Mesenchymal stem cell (in vitro differentiated cells and primary cell): ENCODE measurements at regions not wholly inside any gene's neighbourhood (a gene's known extent, or its start where the extent isn't known, plus 50 kb on each side); places are given as distances from the start of the nearest gene placed in this dataset.

Source experiments
- DNase-seq: peaks from one replicate; pipeline ENCODE4 v3.0.0-alpha.2; 2013
- H2AFZ ChIP-seq: one replicate; pipeline ENCODE4 v1.6.1; 2013; ENCODE audit warnings: low read depth, mild to moderate bottlenecking, control low read depth, inconsistent platforms, low read length, moderate library complexity
- H2AK5ac ChIP-seq: 2 replicates; pipeline ENCODE4 v1.6.1; 2013; ENCODE audit warnings: low read length, moderate library complexity, mild to moderate bottlenecking, inconsistent platforms; ENCODE audit not compliant: severe bottlenecking
- H2BK120ac ChIP-seq: one replicate; pipeline ENCODE4 v1.6.1; 2013; ENCODE audit warnings: low read depth, mild to moderate bottlenecking, inconsistent platforms, low read length, moderate library complexity
- H2BK12ac ChIP-seq, 2 experiments: one replicate each; pipeline ENCODE4 v1.6.1; 2013; ENCODE audit warnings: inconsistent platforms in 2 of 2, low read length in 2 of 2, mild to moderate bottlenecking in 2 of 2, moderate library complexity in 2 of 2, control low read depth in 1 of 2
- H2BK15ac ChIP-seq: one replicate; pipeline ENCODE4 v1.6.1; 2013; ENCODE audit warnings: mild to moderate bottlenecking, low read depth, inconsistent platforms; ENCODE audit not compliant: poor library complexity, severe bottlenecking
- H2BK5ac ChIP-seq: 2 replicates; pipeline ENCODE4 v1.6.1; 2013; ENCODE audit warnings: low read depth, mild to moderate bottlenecking, low read length, control low read depth, inconsistent platforms; ENCODE audit not compliant: poor library complexity, severe bottlenecking
- H3K14ac ChIP-seq, 2 experiments: one replicate each; pipeline ENCODE4 v1.6.1; 2013; ENCODE audit warnings: inconsistent platforms in 2 of 2, low read length in 2 of 2, control low read depth in 1 of 2, mild to moderate bottlenecking in 1 of 2, moderate library complexity in 1 of 2
- H3K18ac ChIP-seq, 2 experiments: one replicate each; pipeline ENCODE4 v1.6.1; 2013; ENCODE audit warnings: inconsistent platforms in 2 of 2, low read length in 2 of 2, control low read depth in 1 of 2, low read depth in 1 of 2, mild to moderate bottlenecking in 1 of 2
- H3K23ac ChIP-seq, 2 experiments: one replicate each; pipeline ENCODE4 v1.6.1; 2013; ENCODE audit warnings: inconsistent platforms in 2 of 2, low read length in 2 of 2, mild to moderate bottlenecking in 2 of 2, moderate library complexity in 2 of 2, control low read depth in 1 of 2
- H3K27ac ChIP-seq: 2 replicates; pipeline ENCODE4 v1.5.1; 2013; ENCODE audit warnings: mild to moderate bottlenecking, moderate library complexity, low read length, control low read depth, inconsistent platforms; ENCODE audit not compliant: poor library complexity, severe bottlenecking
- H3K27me3 ChIP-seq, 2 experiments: 2 replicates each; pipeline versions ENCODE4 v1.6.1 to v1.7.0; 2013; ENCODE audit warnings: low read length in 2 of 2, mild to moderate bottlenecking in 2 of 2, moderate library complexity in 2 of 2, control low read depth in 1 of 2, inconsistent platforms in 1 of 2; ENCODE audit not compliant: control insufficient read depth in 1 of 2, insufficient read depth in 1 of 2
- H3K36me3 ChIP-seq, 2 experiments: 2 replicates each; pipeline versions ENCODE4 v1.6.1 to v1.7.0; 2013; ENCODE audit warnings: low read length in 2 of 2, control low read depth in 1 of 2, inconsistent platforms in 1 of 2, low read depth in 1 of 2, mild to moderate bottlenecking in 1 of 2; ENCODE audit not compliant: insufficient read depth in 2 of 2, control insufficient read depth in 1 of 2
- H3K4ac ChIP-seq, 2 experiments: one replicate each; pipeline ENCODE4 v1.6.1; 2013; ENCODE audit warnings: inconsistent platforms in 2 of 2, low read length in 2 of 2, mild to moderate bottlenecking in 2 of 2, moderate library complexity in 2 of 2, control low read depth in 1 of 2, low read depth in 1 of 2
- H3K4me1 ChIP-seq: 2 replicates; pipeline ENCODE4 v1.6.1; 2013; ENCODE audit warnings: low read depth, low read length, control low read depth; ENCODE audit not compliant: control insufficient read depth, insufficient read depth
- H3K4me2 ChIP-seq: 2 replicates; pipeline ENCODE4 v1.6.1; 2013; ENCODE audit warnings: low read length, mild to moderate bottlenecking, inconsistent platforms; ENCODE audit not compliant: poor library complexity, severe bottlenecking
- H3K4me3 ChIP-seq, 2 experiments: 2 replicates each; pipeline versions ENCODE4 v1.5.1 to v1.7.0; 2013; ENCODE audit warnings: low read length in 2 of 2, mild to moderate bottlenecking in 2 of 2, control low read depth in 1 of 2, low read depth in 1 of 2; ENCODE audit not compliant: insufficient read depth in 1 of 2
- H3K79me1 ChIP-seq: replicated peaks from 2 replicates; pipeline ENCODE4 v1.6.1; 2013; ENCODE audit warnings: mild to moderate bottlenecking, control low read depth, low read length, inconsistent platforms; ENCODE audit not compliant: poor library complexity, severe bottlenecking
- H3K9ac ChIP-seq: 2 replicates; pipeline ENCODE4 v1.7.0; 2013; ENCODE audit warnings: mild to moderate bottlenecking, low read length, moderate library complexity
- H3K9me3 ChIP-seq: 2 replicates; pipeline ENCODE4 v1.7.0; 2013; ENCODE audit warnings: mild to moderate bottlenecking, low read length; ENCODE audit not compliant: control insufficient read depth
- H4K8ac ChIP-seq: one replicate; pipeline ENCODE4 v1.6.1; 2013; ENCODE audit warnings: inconsistent platforms, mild to moderate bottlenecking, low read length, moderate library complexity
- H4K91ac ChIP-seq: one replicate; pipeline ENCODE4 v1.6.1; 2013; ENCODE audit warnings: mild to moderate bottlenecking, low read length, inconsistent platforms
- WGBS: methylation state at CpG from one replicate; pipeline ENCODE4 v1.1.7; 2013; ENCODE audit warnings: mixed read lengths; 5-methylcytosine and 5-hydroxymethylcytosine counted together

DNA sequence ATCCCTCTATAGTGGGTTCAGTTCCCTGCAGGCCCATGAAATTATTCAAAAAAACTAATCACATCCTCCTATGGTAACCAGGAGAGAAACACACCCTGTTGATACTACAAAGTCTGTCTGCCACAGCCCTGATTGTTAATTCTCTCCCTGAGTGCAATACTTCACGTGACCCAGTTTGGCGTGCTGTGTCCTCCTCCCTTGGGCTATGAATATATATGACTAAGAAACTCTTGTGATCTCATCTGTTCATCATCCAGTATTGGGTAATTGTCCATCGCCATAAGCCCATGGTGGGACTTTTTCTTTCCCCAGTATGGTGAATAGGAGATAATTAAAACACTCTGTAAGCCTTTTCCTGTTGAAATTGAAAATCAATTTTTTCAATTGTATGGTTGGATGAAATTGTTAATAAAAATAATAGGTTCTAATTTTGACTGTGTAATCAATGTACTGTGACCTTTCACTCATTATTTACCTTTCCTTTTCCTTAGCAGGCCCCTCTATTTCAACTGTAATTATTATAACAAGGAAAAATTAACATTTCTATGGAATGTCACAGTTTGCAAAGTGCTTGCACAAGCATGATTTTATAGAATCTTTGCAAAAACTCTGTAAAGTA is 1822.6 kb downstream of the SUCLG1 start:
- Histone ChIP-seq H3K27ac (no peak overlapping the region), H3K27me3 (no peaks in the 10 kb centered on the region), H3K18ac (no peak overlapping the region), H2AFZ (no peak overlapping the region), H2AK5ac (no peak overlapping the region), H3K9ac (no peak overlapping the region), H3K4me3 (no peak overlapping the region), H2BK15ac (no peak overlapping the region), H3K4me2 (no peak overlapping the region), H3K4me1 (no peaks in the 10 kb centered on the region), H3K4ac (no peak overlapping the region), H3K23ac (no peak overlapping the region), H3K9me3 (peaks cover 7% of the 10 kb centered on the region), H3K14ac (no peak overlapping the region), H2BK12ac (no peak overlapping the region), H2BK120ac (no peak overlapping the region), H3K79me1 (no peaks in the 10 kb centered on the region), H4K91ac (no peak overlapping the region), H3K36me3 (no peaks in the 10 kb centered on the region), H2BK5ac (no peak overlapping the region), H4K8ac (no peak overlapping the region)
- 79% methylated on average over 2 of the region's 3 CpGs for WGBS
- DNase-seq, result peak; percentile 22

- Histone ChIP-seq H2AFZ (no peak overlapping the region), H3K18ac (no peak overlapping the region), H3K79me1 (no peaks in the 10 kb centered on the region), H3K4me2 (no peak overlapping the region), H3K23ac (no peak overlapping the region), H2AK5ac (no peak overlapping the region), H4K8ac (no peak overlapping the region), H2BK5ac (no peak overlapping the region), H3K36me3 (no peaks in the 10 kb centered on the region), H2BK120ac (no peak overlapping the region), H2BK15ac (no peak overlapping the region), H3K27me3 (no peaks in the 10 kb centered on the region), H2BK12ac (no peak overlapping the region), H3K9ac (no peak overlapping the region), H3K4ac (no peak overlapping the region), H3K4me3 (no peak overlapping the region), H4K91ac (no peak overlapping the region), H3K4me1 (no peaks in the 10 kb centered on the region), H3K9me3 (peaks cover 2% of the 10 kb centered on the region), H3K14ac (no peak overlapping the region), H3K27ac (no peak overlapping the region)
- DNase-seq, result no peak
Measured at GRCh38 chr2:82599021-82599420, 1860.1 kb downstream of the SUCLG1 start.

- no peak overlapping the region for H2AFZ ChIP-seq
- whole genome bisulfite sequencing, result no CpG with 5 or more reads among the region's 1 CpG
- H4K8ac ChIP-seq, result no peak overlapping the region
- H3K36me3 ChIP-seq, result no peaks in the 10 kb centered on the region
- H2BK5ac ChIP-seq, result no peak overlapping the region
- no peak overlapping the region for H3K9ac ChIP-seq
- no peak overlapping the region for H3K4me3 ChIP-seq
- H2BK15ac ChIP-seq, result no peak overlapping the region
- DNase-seq, result no peak
- peaks cover 2% of the 10 kb centered on the region for H3K9me3 ChIP-seq
- no peak overlapping the region for H4K91ac ChIP-seq
- H3K23ac ChIP-seq, result no peak overlapping the region
- no peak overlapping the region for H3K4ac ChIP-seq
- H3K27ac ChIP-seq, result no peak overlapping the region
- no peak overlapping the region for H3K18ac ChIP-seq
- no peaks in the 10 kb centered on the region for H3K4me1 ChIP-seq
- H3K4me2 ChIP-seq, result no peak overlapping the region
- no peak overlapping the region for H2AK5ac ChIP-seq
- no peak overlapping the region for H2BK120ac ChIP-seq
- H2BK12ac ChIP-seq, result no peak overlapping the region
- no peaks in the 10 kb centered on the region for H3K79me1 ChIP-seq
- no peak overlapping the region for H3K14ac ChIP-seq
- no peaks in the 10 kb centered on the region for H3K27me3 ChIP-seq
Measured at GRCh38 chr2:82596581-82596980, 1862.5 kb downstream of the SUCLG1 start.

DNA sequence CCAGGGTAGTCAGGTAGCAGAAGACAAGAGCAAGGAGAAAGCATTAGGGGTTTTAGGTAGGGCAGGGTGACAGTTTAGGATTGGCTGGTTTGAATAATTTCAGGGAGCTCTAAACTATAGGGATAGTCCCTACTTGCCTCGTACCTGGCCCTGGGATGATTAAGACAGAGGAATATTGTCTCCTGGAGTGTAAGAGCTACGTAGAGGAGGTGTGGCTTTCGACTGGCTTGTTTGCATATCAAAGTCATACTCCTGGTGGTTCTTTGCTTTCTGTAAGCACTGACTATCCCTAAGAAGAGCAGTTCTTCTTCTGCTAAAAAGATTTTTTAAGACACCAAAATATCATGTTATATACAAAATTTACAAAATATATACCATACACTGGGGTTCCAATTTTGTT is 1867.4 kb downstream of the SUCLG1 start:
- H3K23ac ChIP-seq, result no peak overlapping the region
- H3K4me1 ChIP-seq, result no peaks in the 10 kb centered on the region
- 30% methylated on average over 1 of the region's 3 CpGs for WGBS

More for the DNA sequence above, 1867.4 kb downstream of the SUCLG1 start:
- Histone ChIP-seq H2AK5ac (no peak overlapping the region), H3K27ac (no peak overlapping the region), H3K9ac (no peak overlapping the region), H3K14ac (no peak overlapping the region), H2BK12ac (no peak overlapping the region), H2AFZ (no peak overlapping the region), H3K27me3 (no peaks in the 10 kb centered on the region), H4K91ac (no peak overlapping the region), H3K36me3 (no peaks in the 10 kb centered on the region), H3K18ac (no peak overlapping the region), H3K4me2 (no peak overlapping the region), H3K4me3 (no peak overlapping the region), H2BK15ac (no peak overlapping the region), H2BK120ac (no peak overlapping the region), H2BK5ac (no peak overlapping the region), H3K9me3 (no peaks in the 10 kb centered on the region), H3K79me1 (no peaks in the 10 kb centered on the region), H3K4ac (no peak overlapping the region), H4K8ac (no peak overlapping the region)
- no peak for DNase-seq
